ENCODE measurements at regions not wholly inside any gene's neighbourhood (a gene's known extent, or its start where the extent isn't known, plus 50 kb on each side); places are given as distances from the start of the nearest gene placed in this dataset.

GRCh38 chr20:1831606-1832005 lies 63.6 kb upstream of the SIRPA start:
- TF ChIP-seq EZH2 (IDR thresholded peaks at IDR 0.05; ENCODE audit: insufficient read depth, poor library complexity, severe bottlenecking) (no peak), EZH2phosphoT487 (IDR thresholded peaks at IDR 0.05; ENCODE audit: insufficient read depth, low read depth) (no peak)

Measured in GM23248 (cell line).